HL-60 (cell line): ENCODE measurements at regions not wholly inside any gene's neighbourhood (a gene's known extent, or its start where the extent isn't known, plus 50 kb on each side); places are given as distances from the start of the nearest gene placed in this dataset.

Experiments
- DNase-seq, 2 experiments: peaks; one replicate each; pipeline ENCODE4 v3.0.0-alpha.2; 2010 to 2020; ENCODE audit warnings: low read depth in 1 of 2, low spot score in 1 of 2
- H3K27ac ChIP-seq: fragments of 250-450 bp; sonication (Bioruptor Pico); replicated peaks from 2 replicates; pipeline ENCODE4 v1.5.1; 2020; ENCODE audit warnings: mild to moderate bottlenecking, moderate library complexity
- H3K27me3 ChIP-seq: fragments of 250-450 bp; sonication (Bioruptor Pico); 2 replicates; pipeline ENCODE4 v1.5.1; 2021; ENCODE audit warnings: mild to moderate bottlenecking, moderate library complexity; ENCODE audit not compliant: insufficient read depth, poor library complexity, severe bottlenecking
- H3K4me3 ChIP-seq: replicated peaks from 2 replicates; pipeline ENCODE4 v1.5.1; 2011; ENCODE audit warnings: mild to moderate bottlenecking, control low read depth, low read length; ENCODE audit not compliant: insufficient read depth
- GABPA ChIP-seq: IDR thresholded peaks from 2 replicates; pipeline ENCODE4 v1.6.1; 2012; ENCODE audit warnings: low read depth
- POLR2AphosphoS5 ChIP-seq: IDR thresholded peaks from 2 replicates; pipeline ENCODE4 v1.6.1; 2012; ENCODE audit warnings: low read depth
- SPI1 ChIP-seq: IDR thresholded peaks from 2 replicates; pipeline ENCODE4 v1.6.1; 2012; ENCODE audit warnings: low read depth, mild to moderate bottlenecking, borderline replicate concordance
- TF ChIP-seq, protein P1 (sequence below): IDR thresholded peaks from one replicate; pipeline ENCODE4 v1.5.1; 2011; ENCODE audit warnings: low read length, control low read depth, inconsistent platforms; ENCODE audit not compliant: insufficient read depth
- TF ChIP-seq, protein P2 (sequence below): IDR thresholded peaks from 2 replicates; pipeline ENCODE4 v1.6.1; 2012; ENCODE audit warnings: low read depth; ENCODE audit not compliant: insufficient replicate concordance

DNA sequence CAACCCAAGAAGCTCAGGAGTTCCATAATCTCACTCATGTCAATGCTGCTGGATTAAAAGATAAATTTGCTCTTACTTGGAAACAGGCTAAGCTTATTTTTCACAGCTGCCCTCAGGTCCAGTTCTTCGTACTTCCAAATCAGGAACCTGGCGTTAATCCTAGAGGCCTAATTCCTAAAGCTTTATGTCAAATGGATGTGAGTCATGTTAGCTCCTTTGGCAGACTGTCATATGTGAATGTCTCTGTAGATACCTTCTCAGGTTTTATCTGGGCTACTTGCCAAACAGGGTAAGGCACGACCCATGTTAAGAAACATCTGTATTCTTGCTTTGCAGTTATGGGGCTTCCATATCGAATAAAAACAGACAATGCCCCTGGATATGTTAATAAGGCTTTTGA, 504.6 kb downstream of the ALG10 start:
- Histone ChIP-seq H3K27me3 (no peaks in the 10 kb centered on the region), H3K27ac (no peak overlapping the region), H3K4me3 (no peak overlapping the region)
- DNase-seq, result no peak
- TF ChIP-seq POLR2AphosphoS5 (no peak), GABPA (no peak), SPI1 (no peak)
- TF ChIP-seq, protein P1, sequence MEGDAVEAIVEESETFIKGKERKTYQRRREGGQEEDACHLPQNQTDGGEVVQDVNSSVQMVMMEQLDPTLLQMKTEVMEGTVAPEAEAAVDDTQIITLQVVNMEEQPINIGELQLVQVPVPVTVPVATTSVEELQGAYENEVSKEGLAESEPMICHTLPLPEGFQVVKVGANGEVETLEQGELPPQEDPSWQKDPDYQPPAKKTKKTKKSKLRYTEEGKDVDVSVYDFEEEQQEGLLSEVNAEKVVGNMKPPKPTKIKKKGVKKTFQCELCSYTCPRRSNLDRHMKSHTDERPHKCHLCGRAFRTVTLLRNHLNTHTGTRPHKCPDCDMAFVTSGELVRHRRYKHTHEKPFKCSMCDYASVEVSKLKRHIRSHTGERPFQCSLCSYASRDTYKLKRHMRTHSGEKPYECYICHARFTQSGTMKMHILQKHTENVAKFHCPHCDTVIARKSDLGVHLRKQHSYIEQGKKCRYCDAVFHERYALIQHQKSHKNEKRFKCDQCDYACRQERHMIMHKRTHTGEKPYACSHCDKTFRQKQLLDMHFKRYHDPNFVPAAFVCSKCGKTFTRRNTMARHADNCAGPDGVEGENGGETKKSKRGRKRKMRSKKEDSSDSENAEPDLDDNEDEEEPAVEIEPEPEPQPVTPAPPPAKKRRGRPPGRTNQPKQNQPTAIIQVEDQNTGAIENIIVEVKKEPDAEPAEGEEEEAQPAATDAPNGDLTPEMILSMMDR, result no peak

DNA sequence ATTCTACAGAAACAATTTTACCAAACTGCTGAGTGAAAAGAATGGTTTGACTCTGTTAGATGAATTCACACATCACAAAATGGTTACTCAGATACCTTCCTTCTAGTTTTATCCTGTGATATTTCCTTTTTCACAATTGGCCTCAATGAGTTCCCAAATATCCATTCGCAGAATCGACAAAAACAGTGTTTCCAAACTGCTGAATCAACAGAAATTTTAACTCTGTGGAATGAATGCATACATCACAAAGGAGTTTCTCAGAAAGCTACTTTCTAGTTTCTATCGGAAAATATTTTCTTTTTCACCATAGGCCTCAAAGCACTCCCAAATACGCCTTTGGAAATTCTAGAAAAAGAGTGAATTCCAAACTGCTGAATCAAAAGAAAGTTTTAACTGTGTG, 525.0 kb downstream of the ALG10 start:
- Histone ChIP-seq H3K27ac (no peak overlapping the region), H3K27me3 (no peaks in the 10 kb centered on the region), H3K4me3 (no peak overlapping the region)
- DNase-seq, result no peak
- no peak for TF ChIP-seq POLR2AphosphoS5
- no peak for TF ChIP-seq GABPA
- TF ChIP-seq, protein P2, sequence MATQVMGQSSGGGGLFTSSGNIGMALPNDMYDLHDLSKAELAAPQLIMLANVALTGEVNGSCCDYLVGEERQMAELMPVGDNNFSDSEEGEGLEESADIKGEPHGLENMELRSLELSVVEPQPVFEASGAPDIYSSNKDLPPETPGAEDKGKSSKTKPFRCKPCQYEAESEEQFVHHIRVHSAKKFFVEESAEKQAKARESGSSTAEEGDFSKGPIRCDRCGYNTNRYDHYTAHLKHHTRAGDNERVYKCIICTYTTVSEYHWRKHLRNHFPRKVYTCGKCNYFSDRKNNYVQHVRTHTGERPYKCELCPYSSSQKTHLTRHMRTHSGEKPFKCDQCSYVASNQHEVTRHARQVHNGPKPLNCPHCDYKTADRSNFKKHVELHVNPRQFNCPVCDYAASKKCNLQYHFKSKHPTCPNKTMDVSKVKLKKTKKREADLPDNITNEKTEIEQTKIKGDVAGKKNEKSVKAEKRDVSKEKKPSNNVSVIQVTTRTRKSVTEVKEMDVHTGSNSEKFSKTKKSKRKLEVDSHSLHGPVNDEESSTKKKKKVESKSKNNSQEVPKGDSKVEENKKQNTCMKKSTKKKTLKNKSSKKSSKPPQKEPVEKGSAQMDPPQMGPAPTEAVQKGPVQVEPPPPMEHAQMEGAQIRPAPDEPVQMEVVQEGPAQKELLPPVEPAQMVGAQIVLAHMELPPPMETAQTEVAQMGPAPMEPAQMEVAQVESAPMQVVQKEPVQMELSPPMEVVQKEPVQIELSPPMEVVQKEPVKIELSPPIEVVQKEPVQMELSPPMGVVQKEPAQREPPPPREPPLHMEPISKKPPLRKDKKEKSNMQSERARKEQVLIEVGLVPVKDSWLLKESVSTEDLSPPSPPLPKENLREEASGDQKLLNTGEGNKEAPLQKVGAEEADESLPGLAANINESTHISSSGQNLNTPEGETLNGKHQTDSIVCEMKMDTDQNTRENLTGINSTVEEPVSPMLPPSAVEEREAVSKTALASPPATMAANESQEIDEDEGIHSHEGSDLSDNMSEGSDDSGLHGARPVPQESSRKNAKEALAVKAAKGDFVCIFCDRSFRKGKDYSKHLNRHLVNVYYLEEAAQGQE, result no peak
- no peak for TF ChIP-seq SPI1
- TF ChIP-seq, protein P1, result no peak

DNA sequence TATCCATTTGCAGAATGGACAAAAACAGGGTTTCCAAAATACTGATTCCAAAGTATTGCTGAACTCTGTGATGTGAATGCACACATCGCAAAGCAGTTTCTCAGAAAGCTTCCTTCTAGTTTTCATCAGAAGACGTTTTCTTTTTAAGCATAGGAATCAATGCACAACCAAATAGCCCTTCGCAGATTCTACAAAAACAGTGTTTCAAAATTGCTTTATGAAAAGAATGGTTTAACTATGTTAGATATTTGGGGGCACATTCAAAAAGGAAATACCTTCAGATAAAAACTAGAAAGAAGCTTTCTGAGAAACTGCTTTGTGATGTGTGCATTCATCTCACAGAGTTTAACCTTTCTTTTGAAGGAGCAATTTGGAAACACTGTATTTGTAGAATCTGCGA, 569.7 kb downstream of the ALG10 start:
- TF ChIP-seq, protein P2, result no peak
- H3K27me3 ChIP-seq, result no peaks in the 10 kb centered on the region
- H3K4me3 ChIP-seq, result no peak overlapping the region
- no peak for DNase-seq
- H3K27ac ChIP-seq, result no peak overlapping the region

DNA sequence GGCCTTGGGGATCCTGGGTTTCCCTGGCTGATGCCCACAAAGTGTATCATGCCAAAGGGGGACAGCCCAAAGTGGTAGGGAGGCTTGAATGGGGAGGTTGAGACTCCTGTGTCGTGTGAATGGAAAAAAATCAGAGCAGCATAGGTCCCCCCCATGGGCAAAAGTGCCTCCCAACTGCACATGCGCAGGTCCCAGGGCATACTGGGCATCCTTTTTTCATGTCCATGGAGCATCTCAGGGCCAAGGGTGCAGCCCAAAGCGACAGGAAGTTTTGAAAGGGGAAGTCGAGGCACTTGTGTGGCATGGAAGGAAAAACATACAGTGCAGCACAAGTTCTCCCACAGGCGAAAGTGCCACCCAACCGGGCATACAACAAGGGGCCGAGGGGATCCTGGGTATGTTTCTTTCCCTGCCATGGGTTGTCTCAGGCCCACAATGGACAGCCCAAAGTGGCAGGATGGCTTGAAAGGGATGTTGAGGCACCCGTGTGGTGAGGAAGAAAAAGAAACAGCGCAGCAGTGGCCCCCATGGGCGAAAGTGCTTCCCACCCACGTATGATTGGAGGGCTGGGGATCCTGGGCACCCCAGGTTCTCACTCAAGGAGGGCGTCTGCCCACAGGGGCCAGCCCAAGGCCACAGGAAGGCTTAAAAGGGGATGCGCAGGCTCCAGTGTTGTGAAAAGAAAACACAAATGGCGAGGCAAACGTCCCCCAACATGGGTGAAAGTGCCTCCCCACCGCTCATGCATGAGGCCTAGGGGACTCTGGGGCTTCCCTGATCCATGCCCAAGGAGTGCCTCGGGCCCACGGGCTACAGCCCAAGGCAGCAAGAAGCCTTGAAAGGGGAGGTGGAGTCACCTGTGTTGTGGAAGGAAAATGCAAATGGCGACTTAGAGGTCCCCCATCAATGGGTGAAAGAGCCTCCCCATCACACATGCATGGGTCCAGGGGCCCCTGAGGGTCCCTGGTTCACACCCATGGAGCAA, 573.7 kb downstream of the ALG10 start:
- H3K27ac ChIP-seq, result no peak overlapping the region
- no peak for TF ChIP-seq SPI1
- no peak for DNase-seq
- H3K4me3 ChIP-seq, result no peak overlapping the region
- H3K27me3 ChIP-seq, result no peaks in the 10 kb centered on the region
